GM12801 (cell line): ENCODE measurements at regions not wholly inside any gene's neighbourhood (a gene's known extent, or its start where the extent isn't known, plus 50 kb on each side); places are given as distances from the start of the nearest gene placed in this dataset.

Source experiments
- TF ChIP-seq, protein P1 (sequence below): IDR thresholded peaks from one replicate; pipeline ENCODE4 v1.5.1; 2011; ENCODE audit warnings: control low read depth; ENCODE audit not compliant: insufficient read length; ENCODE audit errors: extremely low read depth

DNA sequence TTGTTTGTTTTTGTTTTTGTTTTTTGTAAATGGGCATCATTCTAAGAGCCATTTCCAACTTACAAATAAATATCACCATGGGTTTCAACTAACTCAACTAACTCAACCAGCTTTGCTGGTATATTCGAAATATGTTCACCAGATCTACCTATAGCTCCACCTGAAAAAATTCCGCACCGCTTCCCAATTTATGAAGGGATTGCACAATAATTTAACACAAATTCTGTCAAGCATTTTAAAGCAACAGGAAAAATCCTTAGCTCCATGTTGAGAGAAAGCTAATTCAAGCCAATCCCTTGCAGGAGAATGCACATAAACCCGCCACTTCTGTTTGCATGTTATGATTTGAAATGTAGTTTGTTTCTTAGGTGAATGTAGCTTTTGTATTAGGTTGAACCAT lies 417.8 kb downstream of the EFNB2 start:
- TF ChIP-seq, protein P1, sequence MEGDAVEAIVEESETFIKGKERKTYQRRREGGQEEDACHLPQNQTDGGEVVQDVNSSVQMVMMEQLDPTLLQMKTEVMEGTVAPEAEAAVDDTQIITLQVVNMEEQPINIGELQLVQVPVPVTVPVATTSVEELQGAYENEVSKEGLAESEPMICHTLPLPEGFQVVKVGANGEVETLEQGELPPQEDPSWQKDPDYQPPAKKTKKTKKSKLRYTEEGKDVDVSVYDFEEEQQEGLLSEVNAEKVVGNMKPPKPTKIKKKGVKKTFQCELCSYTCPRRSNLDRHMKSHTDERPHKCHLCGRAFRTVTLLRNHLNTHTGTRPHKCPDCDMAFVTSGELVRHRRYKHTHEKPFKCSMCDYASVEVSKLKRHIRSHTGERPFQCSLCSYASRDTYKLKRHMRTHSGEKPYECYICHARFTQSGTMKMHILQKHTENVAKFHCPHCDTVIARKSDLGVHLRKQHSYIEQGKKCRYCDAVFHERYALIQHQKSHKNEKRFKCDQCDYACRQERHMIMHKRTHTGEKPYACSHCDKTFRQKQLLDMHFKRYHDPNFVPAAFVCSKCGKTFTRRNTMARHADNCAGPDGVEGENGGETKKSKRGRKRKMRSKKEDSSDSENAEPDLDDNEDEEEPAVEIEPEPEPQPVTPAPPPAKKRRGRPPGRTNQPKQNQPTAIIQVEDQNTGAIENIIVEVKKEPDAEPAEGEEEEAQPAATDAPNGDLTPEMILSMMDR = no peak

DNA sequence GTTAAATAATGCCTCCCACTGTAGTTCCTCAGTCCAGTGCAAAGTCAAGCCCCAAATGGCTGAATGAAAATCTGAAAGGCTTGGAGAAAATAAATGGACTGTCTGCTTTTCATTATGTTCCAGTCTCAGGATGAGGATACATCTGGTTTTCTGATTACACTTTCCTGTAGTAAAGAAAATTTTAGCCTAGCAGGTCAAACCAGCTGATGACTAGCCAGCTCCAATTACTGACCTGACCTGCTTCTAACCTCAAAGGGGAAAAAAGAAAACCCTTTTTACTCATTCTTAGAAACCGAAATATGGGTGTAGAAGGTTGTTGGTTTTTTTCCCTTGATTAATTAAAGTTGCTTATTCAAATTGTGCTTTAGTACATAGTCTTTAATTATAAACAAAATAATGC lies 418.4 kb downstream of the EFNB2 start:
- TF ChIP-seq, protein P1 = no peak

DNA sequence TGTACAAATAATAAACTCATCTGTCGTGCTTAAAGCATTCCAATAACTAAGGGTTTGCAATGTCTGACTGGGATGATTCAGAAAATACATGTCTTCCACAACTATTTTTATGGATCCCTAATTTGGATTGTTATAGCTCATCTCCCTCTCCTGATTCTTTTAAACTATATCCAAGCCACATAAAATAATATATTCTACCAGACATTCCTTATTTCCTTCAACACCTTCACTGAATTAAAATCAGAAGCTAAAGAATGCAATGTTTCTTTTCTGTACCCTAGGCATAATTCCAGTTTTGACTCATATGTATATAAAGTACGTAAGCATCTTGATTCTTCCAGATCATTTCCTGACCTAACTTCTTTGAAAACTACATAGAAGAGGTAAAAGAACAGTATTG lies 420.4 kb downstream of the EFNB2 start:
- TF ChIP-seq, protein P1 = no peak

DNA sequence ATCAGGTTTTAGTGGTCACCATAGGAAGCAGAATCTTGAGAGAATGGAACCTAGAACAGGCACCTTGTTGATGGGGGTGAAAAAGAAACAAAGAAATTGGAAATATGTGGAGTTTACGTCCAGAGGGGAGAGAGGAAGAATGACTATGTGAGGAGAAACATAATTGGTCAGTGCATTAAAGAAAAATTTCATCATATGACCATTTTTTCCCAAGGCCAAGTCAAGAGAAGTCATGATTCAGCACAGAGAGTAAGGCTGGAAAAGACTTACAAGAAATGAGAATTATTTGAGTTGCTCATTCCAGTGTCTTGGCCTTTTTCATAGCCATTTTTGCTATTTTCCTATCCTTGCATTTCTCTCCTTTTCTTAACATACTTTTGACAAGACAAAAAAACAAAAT lies 421.7 kb downstream of the EFNB2 start:
- TF ChIP-seq, protein P1 = no peak

DNA sequence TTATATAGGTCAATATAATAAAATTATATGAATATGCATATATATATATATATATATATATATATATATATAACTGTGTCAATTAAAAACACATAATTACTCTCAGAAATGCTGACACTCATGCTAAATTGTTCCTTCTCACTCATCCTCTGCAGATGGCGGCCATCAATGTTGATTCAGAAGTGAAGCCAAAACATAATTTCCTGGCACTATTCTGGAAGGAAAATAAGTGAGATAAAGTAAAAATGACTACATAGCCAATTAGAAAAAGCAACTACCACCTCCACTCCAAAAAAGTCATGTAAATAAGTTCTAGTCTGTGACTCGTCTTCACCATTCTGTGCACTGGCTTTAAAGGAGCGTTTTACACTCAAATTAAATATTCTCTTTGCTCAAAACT lies 423.3 kb downstream of the EFNB2 start:
- TF ChIP-seq, protein P1 = no peak

DNA sequence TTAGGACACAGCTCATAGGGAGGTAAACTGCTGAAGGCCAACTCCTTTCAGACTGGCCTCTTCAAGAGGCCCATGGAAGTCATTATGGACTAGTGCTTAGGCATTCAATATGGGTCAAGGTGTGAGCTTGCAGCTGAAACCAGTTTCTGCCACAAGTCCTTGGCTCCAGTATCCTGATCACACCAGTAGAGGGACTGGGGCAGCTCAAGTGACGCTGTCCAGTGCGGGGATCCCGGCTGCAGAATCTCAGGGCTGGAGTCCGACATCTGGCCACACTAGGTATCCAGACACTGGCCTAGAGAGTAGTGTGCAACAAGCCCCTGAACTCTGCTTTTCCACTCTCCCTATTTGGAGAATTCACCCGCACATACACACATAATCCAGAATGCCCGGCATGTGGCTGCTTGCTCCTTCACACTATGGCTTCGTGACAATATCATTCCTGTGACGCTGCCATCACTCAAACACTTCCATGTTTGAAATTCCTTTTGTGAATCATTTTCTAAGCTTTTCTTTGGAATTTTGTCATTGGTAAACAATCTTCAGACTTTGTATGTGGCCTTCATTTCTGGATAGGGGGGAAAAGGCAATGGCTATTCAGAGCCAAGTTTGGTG lies 425.1 kb downstream of the EFNB2 start:
- TF ChIP-seq, protein P1 = no peak

DNA sequence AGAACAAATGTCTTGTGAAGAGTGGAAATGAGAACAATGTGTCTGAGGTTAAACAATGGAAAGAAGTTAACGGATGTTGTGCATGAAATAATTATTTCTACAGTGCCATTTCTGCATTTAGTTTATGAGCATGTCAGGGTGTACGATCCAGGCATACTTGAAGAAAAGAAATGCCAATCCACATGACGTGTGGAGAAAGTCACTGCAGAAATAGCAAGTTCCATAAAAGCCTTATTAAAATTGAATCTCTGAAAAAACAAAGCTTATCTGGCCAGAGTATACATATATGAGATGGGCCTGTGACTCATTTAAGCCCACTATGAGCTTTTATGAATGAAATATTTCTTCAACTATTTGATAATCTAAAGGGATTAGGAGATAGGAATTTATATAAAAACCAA lies 426.1 kb downstream of the EFNB2 start:
- TF ChIP-seq, protein P1 = no peak
